Activated CD4-positive, alpha-beta T cell treated with anti-CD3 and anti-CD28 coated beads, Interleukin-2, amount 50 U/mL, for 24 hours (primary cell): ENCODE measurements at regions not wholly inside any gene's neighbourhood (a gene's known extent, or its start where the extent isn't known, plus 50 kb on each side); places are given as distances from the start of the nearest gene placed in this dataset.

ENCODE experiments used
- DNase-seq, 2 donors: peaks; one replicate each; pipeline ENCODE4 v3.0.0-alpha.2; 2020; ENCODE audit warnings: low read depth in 1 of 2, low spot score in 1 of 2

DNA sequence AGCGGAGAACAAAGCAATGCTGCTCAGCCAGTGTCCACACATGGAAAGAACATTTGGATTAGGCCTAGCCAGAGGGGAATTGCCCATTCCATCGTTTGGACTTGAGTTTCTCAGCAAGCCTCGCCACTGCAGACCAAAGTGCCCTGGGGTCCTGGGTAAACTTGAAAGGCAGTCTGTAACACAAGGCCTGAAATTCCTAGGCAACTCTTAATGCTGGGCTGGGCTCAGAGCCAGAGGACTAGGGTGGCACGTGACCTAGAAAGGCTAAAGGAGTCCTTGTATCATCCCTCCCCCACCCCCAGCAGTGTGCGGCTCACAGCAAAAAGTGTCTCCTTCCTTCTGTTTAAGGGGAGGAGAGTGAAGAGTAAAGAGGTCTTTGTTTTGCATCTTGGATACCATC, 210.4 kb upstream of the ARX start:
- DNase-seq = no peak

DNA sequence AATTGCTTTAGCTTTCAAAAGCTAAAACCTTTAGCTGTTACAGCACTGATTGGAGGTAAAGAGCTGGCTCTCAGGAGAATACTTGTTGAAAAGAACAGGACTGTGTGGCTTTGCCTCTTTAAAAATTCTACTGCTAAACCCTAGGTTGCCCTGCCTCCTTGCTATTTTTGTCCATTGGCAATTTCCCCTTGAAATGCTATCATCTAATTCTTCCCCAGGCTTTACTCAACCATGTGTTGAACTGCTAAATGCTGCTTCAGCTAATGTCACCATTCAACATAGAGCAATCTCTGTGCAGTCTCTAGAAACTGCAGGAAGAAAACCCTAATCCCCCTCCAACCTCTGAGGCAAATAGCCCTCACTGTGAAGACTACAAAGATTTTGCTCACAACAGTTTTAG, 203.7 kb upstream of the ARX start:
- no peak for DNase-seq

DNA sequence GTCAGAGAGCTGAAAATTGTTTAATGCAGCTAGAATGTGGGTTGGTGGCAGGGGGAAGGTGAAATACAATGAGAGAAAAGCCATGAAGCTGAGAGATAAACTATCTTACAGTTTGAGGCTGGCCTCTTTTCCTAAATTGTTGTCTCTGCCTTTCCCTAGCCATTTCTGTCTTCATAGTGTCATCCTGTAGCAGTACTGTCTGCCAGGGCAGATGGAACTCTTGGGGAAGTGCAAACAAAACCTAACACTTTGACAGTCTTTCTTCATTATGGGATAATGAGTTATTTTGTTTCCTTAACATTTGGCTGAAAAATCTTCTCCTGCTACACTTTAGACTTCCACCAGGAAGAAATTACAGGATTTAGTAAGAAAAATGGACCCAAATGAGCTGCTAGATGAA, 197.8 kb upstream of the ARX start:
- DNase-seq = no peak

DNA sequence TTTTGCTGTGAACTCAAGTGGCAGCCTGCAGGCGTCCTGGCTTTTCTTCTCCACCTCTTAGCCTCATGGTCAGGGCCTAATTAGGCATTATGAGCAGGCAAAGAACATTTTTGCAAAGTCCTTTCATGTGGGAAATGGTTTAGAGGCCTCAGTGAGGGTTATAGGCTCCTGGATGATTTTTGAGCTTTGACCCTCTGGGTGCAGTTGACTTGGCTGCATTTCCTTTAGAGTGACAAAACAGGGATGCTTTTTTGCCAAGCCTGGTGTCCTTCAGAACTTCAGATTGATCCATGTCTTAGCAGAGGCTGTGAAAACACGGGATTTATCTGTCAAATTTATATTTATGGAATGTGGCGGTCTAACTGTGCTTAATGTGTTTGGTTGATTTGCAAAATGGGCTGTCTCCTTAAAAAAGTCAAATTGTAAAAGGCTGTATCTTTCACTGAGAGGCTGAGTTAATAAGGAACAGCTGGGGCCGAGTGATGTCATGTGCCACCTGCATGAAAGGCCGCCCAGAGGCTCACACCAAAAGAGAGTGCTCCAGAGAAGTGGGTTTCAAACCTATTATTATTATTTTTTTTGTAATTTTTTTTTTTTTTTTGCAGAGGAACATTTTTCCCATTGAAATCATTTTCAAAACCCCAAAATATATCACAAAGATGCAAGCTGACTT, 192.2 kb upstream of the ARX start:
- no peak for DNase-seq

DNA sequence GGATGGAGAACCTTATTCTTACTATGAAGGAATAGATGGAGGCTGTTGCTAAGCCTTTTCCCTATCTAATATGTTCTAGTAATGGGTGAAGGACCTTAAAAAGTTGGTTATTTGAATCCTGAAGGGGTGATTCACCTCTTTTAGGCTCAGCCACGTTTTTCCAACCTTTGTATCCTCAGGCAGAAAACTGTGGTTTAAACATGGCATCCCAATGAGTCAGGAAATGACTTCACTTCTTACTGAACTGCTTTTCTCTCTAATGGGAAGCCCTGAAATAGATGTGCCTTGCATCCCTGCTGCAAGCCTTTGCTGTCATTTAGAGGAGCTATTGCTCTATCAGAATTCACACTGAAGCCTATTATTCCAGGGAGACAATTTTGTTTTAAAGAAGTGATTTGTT, 191.0 kb upstream of the ARX start:
- no peak for DNase-seq

DNA sequence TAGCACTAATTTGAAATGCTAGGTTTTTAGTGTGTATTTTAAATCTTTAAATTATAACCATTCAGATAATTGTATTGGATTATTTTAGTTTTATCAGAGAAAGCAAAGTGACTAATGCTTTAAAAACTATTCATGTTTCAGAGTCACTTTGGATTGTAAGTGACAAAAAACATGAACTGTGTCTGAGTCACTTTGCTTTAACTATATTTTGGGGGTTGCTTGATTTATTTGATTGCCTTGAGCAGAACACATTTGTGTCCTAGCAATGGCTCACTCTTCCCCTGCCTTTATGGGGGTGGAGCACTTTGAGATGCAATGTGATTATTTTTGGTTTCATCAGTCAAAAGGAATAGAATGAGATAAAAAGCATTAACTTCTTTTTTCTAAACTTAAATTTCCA, 188.4 kb upstream of the ARX start:
- no peak for DNase-seq

DNA sequence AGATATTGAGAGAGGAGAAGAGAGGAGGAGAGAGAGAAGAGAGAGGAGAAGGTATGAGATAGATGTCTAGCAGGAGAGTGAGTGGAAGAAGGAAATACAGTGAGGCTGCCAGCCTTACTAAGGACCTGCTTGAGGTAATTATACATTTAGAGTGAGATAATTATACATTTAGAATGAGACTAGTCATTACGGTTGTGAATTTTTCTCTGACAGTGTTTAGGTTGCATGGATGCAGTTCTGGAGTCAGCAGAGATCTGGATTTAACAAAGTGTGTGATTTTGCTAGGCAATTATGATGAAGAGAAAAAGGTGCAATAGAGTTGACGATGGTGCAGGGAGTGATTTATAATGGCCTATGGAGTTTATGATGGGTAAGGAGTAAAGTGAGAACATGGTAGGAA, 187.1 kb upstream of the ARX start:
- DNase-seq = no peak

DNA sequence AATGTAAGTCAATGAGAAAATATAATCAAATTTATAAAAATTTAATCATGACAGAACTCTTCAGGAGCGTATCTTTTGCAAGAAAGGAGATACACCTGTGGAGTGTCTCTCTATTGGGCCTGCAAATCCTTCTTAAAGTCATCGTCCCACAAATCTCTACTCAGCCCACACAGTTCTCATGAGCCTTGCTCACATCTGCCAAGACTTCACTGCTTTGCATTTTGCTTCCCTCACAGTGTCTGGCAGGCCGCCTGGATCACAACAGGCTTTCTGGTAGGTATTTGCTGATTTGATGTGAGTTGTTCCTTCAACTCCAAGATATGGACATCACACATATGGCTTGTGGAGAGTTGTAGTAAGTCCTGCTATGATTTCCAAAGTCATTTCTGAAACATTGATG, 183.1 kb upstream of the ARX start:
- DNase-seq = no peak

DNA sequence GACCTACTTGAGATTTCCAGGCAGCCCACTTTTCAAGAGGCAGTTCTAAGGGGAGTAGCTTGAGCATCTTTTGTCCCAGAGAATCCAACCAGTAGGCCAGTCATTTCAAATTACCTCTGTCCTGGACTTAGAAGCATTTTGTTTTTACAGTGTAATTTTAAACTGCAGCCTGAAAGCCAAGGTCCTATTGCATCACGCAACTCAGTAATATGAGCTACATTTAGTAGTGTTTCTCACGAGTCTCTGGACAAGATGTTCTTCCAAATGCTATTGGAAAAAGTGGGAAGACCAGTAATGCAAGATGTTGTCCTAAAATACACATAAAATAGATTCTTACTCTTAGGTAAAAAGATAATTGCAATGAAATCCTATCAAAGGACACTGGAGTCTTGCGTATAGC, 182.5 kb upstream of the ARX start:
- no peak for DNase-seq

DNA sequence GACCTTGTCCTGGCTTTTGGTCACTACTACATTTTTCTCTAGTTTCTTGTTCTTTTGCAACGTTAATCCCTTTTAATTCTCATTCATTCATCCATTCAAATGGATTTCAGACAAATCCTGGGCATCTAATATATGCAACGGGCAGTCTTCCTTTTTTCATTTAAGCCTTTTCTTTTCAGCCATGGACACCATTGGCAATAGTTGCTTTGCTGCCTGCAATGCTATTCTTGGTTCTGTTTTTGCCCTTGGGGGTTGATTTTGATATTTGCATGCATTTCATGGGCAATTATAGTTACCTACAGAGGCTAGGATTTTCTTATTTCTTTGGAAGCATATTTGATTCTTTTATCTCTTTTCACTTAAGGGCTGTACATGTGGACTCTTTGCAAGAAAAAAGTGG, 180.5 kb upstream of the ARX start:
- no peak for DNase-seq

DNA sequence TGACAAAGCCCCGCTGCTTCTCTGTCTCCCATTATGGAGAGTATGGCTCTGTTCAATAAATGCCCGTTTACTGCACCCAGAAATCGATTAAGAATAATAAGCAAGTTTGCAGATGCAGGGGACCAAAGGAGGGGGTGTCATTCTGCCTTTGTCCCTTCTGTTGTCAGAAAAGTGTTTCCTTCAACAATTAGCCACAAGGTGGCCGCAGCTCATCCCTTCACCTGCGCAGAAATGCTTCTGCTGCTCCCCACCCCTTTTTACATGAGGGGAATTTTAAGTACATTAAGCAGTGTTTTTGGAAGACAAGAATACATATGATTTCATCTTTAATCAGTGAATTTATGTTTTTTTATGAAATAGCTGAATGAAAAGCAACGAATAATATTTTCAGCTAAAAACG, 175.6 kb upstream of the ARX start:
- DNase-seq = no peak

DNA sequence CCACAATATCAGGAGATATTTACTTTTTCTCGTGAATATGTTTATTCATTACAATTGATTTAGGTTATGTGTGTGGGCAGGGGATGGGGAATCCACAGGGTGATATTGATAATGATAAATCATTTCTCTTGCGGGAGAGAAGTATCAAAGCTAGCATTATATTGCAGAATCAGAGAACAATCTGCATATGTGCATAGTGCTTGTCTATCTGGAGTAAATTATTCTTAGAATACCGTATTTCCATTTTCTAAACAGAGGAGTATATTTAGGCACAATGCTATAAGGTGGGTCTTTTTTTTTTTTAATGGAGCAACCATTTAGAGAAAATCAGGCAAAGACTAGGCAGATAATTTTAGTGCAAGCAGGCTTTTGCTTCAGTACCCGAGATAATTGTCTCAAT, 166.0 kb upstream of the ARX start:
- DNase-seq = no peak

DNA sequence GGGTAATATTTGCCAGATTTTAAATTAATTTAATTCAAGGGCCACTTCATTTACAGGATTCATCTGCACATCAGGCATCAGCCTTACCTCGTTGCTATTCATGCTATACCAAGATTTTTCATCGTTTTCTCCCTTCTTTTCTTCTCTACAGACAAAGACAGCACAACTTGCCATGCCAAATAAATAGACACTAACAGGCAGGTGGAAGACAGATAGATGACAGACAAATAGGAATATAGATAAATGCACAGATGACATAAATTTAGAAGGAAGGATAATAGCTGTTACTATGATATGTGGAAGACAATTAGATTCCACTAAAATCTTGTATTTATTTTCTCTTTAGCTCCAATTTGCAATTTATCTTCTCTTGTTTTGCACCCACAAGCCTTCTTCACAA, 164.5 kb upstream of the ARX start:
- no peak for DNase-seq

DNA sequence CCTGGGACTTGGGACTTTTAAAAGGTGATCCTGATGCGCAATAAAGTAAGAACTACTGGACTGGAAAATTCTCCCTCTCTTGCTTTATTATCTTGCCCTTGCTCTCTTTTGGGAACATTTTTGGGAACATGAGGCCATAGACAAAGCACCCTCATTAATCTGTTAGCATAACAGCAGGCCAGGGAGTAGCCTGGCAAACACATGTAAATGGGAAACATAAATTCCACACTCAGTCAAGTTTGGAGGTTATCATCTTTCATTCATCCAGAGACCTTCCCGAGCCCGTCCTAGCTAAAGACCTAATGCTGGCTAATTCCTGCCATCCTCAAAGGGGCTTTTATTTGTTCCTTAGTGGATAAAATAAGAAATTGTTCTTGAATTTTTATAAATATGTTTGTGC, 162.8 kb upstream of the ARX start:
- no peak for DNase-seq

DNA sequence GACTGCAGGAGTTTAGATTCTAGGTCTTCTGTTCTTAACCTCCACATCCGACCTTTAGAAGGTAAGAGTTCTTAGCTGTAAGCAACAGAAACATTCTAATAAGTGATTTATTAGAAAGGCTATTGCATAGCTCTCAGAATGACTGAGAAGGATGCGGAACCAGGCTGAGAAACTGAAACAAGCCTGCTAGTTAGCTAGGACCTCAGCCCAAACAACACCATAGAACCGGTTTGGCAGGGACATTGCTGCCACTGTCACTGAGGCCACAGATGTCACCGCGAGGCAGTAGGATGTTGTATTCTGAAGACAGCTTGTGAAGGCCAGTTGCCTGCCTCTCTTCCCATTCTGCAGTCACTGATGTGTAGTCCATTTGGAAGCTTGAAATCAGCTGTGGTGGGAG, 160.0 kb upstream of the ARX start:
- no peak for DNase-seq

DNA sequence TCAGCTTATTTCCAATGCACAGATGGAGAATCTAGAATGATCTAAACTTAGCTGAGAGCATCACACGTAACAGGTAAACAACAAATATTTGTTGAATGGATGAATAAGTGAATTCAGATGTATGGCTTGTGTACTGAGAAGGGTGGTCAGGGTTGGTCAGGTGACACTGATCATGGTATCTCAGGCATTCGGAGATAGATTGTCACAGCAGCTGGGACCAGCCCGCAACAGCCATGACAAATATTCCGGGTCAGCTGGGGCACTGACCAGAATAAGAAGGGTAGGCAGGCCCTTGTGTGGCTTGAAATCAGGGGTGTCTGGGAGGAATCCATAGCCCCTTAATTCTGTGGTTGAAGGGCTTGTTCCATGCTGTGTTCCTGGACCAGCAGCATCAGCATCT, 159.4 kb upstream of the ARX start:
- DNase-seq = no peak

DNA sequence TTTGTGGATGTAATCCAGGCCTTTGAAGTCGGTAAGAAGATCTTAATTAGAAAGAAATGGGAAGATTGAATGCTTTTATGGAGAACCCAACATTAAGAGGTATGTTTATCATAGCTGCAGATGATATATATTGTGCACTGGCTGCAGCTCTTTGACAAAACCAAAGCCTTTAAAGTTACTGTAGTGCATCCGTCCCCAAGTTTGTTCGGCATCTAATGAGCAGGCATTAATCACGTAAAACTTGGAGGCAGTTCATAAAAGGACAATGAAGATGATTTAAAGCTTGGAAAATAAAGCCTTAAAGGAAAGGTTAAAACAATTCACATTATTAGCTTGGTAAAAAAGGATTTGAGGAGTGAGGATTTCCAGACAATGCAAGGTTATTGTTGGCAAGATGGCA, 150.8 kb upstream of the ARX start:
- no peak for DNase-seq

DNA sequence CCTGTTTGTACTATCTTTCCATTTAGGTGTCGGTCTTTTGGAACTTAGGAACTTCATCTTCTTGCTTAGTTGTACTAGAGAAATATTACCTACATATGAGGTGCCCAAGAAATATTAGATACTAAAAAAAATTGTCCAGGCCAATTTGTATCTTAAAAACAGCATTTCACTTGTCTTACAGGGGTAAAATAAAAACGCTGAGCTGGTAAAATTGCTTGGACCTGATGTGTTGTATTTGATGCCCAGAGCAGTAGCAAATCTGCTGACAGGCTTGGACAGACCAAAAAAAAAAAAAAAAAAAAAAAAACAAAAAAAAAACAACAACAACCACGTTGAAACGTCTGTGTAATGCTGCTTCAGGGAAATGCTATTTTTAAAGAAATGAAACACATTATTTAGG, 150.4 kb upstream of the ARX start:
- no peak for DNase-seq

DNA sequence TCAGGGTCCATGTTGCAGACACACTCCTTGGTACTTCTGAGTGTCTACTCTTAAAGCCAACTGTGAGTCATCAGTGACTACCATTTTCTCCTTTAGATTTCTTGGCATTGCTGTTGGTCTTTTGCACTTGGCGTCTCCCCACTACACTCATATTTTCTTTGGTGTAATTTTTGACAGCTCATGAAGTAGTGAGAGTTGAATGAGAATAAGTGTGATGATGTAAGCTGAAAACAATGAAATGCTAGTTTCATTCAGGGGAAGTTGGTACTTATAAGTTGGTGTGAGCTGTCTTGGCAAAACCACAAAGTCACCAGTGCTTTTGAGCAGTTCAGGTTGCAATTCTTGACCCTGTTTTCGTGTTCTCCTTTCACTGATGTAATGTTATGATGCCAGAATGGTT, 142.9 kb upstream of the ARX start:
- no peak for DNase-seq

DNA sequence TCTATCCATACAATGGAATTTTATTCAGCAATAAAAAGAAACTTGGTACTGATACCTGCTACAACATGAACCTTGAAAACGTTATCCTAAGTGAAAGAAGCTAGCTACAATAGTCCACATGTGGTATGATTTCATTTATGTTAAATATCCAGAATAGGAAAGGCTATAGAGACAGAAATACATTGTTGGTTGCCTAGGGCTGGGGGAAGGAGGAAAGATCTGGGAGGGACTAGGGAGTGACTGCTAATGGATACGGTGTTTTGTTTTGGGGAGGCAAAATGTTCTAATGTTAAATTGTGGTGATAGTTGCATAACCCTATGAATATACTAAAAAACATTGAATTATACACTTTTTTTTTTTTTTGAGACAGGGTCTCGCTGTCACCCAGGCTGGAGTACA, 141.1 kb upstream of the ARX start:
- DNase-seq = no peak

DNA sequence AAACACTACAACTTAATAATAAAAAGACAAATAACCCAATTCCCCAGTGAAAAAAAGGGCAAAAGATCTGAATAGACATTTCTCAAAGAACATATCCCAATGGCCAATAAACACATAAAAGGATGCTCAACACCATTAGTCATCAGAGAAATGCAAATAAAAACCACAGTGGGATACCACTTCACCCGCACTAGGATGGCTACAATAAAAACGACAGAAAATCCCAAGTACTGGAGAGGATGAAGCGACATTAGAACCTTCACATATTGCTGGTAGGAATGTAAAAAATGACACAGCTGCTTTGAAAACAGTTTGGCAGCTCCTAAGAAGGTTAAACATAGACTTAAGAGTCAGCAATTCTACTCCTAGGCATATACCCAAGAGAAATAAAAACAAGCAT, 140.6 kb upstream of the ARX start:
- DNase-seq = no peak

DNA sequence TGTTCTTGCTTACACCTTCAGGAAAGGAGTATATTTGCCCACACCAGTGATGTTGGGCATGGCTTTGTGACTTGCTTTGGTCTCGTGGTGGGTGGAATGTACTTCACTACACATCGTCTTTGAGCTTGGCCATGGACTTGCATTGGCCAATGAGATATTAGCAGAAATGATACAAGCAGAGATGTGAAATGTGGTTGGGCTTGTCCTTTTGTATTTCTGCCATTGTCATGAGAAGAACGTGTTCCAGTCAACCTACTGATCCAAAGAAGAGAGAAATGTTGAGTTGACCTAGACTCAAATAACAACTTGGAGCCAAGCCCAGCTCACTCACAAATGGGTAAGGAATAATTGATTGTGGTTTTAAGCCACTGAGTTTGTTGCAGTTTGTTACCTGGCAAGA, 138.4 kb upstream of the ARX start:
- DNase-seq = no peak

DNA sequence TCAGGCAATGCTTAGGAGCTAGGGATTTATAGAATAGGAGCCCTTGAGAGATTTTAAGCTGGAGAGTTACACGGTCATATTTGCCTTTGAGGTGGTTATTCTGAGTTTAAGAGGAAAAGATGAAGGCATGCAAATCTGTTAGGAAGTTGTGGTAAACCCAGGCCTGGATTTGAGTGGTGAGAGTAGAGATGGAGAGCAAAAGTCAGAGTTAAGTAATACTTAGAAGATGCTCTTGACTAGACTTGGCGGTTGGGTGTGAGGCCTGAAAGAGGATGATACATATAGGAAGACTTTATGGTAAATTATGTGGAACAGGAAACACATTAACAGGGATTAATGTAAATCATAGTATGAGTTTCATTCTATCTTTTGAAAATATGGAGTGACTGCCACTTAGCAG, 136.0 kb upstream of the ARX start:
- no peak for DNase-seq
